GM18517 (cell line): ENCODE measurements at regions not wholly inside any gene's neighbourhood (a gene's known extent, or its start where the extent isn't known, plus 50 kb on each side); places are given as distances from the start of the nearest gene placed in this dataset.
"Not testable (repeated sequence)": the region's sequence is repeated elsewhere in the genome, so short reads cannot be mapped to it uniquely, and the experiment has no call there.

Source experiments
- ATAC-seq: cut with Tn5 transposase; IDR thresholded peaks from one replicate; pipeline ENCODE4 v1.9.1; 2021; ENCODE audit warnings: mild to moderate bottlenecking, moderate library complexity; ENCODE audit not compliant: unreplicated experiment

GRCh38 chr6:11427723-11428245, 109.8 kb upstream of the TMEM170B start:
- no peak for ATAC-seq

DNA sequence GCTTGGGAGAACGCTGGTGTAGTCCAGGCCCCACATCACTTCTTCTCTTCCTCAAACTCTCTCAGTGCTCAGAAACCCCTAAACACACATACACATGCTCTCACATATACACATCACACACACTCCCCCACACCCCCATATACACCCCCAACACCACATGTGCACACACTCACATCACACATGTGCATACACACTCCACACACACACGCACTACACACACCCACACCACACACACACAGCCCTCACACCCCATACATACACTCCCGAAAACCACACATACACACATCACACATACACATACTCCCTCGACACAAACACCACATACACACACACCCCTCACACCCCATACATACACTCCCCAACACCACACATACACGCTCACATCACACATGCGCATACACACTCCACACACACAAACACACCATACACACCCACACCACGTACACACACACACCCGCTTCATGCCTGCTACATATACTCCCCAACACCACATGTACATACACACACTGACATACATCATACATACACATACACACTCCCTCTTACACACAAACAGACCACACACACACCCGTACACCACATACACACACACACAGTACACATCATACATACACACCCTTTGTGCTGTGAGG, 110.3 kb upstream of the TMEM170B start:
- ATAC-seq = no peak

DNA sequence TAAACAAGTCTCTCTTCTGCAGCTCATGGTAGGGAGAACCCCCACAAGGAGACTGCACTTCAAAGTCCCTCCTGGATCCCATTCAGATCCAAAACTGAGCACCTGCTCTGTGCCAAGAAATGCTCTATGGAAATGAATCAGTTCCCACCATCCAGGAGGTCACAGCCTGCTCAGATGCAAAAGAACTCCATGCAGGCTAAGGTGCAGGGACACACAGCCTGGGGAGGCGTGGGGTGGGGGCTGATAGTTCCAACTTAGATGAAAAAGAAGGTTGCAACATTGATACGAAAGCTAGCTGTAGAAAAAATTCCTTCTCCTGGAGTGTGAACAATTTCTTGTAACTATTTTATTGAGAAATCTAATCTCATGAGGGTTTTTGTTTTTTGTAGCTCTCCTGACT, 111.0 kb upstream of the TMEM170B start:
- ATAC-seq = no peak

GRCh38 chr6:11425876-11426275, 111.7 kb upstream of the TMEM170B start:
- ATAC-seq = no peak

GRCh38 chr6:11425431-11425871, 112.1 kb upstream of the TMEM170B start:
- no peak for ATAC-seq

DNA sequence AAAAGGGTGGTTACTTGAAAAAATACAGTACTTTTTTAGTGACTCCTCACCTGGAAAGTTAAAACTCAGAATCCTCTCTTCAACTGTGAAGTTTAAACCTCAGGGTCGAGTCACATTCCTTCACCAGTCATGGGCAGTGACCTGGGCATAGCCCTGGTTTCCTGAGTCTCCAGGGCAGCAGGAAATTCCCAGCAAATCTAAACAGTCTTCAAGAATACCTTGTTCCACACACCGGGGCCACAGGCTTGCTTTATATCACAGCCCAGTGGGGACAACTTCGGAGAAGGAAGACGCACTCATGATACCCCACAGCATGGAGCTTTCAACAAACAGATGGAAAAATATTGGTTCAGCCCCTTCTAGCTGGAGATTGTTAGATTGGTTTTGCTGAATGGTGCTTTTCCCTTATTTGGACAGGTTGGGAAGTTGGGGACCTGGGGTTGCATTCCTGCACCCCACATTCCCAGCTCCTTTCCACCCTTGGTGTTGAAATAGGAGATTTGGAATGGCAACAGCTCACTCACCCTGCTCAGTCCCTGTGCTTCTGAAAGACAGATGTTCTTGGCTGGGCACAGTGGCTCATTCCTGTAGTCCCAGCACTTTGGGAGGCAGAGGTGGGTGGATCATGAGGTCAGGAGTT, 113.0 kb upstream of the TMEM170B start:
- no peak for ATAC-seq

DNA sequence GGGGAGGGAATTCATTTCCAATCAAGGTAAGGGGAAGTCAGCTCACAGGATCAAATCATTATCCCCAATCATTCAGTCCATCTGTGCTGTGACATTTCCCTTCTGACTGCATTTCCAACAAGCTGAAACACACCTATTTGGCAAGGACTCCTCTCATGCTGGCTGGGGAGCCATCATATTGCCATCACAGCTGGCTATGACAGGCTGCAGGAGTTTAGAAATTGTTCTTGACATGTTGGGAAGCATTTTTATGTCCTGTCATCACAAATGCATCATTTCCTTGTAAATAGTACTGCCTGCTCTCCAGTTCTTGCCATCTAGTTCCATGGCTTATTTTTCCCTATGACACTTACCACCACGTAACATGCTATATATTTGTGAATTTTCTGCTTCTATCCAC, 113.9 kb upstream of the TMEM170B start:
- ATAC-seq = no peak

GRCh38 chr6:11423072-11423471, 114.5 kb upstream of the TMEM170B start:
- no peak for ATAC-seq

DNA sequence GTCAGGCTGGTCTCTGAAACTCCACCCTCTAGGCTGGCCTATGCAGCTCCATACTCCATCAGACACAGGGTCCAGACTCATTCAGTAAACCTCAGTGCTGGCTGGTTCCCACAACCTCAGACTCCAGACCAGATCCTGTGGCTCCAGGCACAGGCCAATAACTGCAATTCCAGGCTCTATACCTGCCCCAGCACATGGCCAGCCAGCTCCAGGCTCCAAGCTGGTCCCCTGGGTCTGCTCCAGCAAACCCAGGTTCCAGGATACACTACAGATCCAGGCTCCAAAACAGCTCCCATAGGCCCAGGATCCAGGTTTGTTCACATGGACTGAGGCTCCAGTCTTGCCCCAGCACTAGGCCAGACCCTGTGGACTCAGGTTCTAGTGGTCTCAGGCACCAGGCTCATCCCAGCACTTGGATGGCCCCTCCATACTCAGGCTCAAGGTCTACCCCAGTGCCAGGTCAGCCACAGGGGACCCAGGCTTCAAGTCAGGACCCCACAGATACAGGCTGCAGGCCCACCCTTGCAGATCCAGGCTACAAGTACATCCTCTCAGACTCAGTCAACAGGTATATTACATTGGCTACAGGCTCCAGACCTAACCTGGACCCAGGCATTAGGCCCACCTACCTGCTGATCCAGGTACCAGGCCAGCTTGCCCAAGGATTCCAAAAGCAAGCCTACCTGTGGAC, 117.6 kb upstream of the TMEM170B start:
- ATAC-seq = no peak

DNA sequence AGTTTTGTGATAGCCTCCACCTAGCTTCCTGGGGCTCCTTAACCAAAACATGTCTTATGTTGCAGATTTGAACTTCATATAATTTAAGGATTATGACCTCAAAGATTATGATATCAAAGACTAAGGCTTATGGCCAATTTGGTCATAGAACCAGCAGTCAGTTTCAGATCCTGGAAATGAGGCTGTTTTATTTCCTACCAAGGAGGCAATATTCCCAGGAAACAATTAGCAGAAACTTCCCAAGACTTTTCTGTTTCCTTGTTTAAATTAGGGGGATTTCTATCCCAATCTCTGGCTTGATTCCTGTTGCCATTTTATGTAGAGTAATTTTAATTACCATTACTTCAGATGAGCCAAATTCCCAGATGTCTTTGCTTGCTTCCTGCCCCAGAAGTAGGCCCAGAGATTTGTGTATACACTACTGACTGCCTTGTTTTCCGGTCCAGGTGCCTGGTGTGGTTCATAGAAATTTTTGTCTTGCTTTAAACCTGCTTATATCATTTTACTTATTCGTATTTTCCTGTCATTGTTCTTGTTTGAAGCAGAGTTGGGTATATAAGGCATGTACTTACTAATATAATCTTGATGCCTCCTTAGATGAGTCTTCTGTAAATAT, 119.2 kb upstream of the TMEM170B start:
- no peak for ATAC-seq

DNA sequence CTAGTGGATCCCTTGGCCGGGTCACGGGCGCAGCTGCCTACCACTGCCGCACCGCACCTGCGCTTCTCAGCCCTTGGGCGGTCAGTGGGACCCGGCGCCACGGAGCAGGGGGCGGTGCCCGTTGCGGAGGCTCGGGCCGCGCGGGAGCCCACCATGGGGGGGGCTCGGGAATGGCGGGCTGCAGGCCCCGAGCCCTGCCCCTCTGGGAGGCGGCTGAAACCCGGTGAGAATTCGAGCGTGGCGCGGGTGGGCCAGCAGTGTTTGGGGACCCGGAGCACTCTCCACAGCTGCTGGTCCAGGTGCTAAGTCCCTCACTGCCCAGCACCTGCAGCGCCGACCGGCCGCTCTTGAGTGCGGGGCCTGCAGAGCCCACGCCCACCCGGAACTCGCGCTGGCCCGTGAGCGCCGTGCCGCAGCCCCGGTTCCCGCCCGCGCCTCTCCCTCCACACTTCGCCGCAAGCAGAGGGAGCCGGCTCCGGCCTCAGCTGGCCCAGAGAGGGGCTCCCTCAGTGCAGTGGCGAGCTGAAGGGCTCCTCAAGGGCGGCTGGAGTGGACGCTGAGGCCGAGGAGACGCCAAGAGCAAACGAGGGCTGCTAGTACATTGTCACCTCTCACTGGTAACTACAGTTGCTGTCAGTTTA, 120.5 kb upstream of the TMEM170B start:
- ATAC-seq = no peak

DNA sequence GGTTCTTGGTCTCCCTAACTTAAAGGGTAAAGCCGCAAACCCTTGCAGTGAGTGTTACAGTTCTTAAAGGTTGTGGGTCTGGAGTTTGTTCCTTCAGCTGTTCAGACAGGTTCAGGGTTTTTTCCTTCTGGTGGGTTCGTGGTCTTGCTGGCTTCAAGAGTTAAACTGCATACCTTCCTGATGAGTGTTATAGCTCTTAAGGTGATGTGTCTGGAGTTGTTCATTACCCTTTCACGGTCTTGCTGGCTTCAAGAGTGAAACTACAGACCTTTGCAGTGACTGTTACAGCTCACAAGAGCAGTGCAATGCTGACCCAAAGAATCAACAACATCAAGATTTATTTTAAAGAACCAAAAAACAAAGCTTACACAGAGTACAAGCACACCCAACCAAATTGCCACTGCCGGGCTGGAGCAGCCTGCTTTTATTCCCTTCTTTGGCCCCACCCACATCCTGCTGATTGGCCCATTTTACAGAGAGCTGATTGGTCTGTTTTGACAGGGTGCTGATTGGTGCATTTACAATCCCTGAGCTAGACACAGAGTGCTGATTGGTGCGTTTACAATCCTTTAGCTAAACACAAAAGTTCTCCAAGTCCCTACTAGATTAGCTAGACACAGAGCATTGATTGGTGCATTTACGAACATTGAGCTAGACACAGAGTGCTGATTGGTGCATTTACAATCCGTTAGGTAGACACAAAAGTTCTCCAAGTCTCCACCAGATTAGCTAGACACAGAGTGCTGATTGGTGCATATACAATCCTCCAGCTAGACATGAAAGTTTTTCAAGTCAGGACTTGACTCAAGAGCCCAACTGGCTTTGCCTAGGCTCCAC, 121.2 kb upstream of the TMEM170B start:
- not testable (repeated sequence) for ATAC-seq

GRCh38 chr6:11415557-11415956, 122.0 kb upstream of the TMEM170B start:
- no peak for ATAC-seq

- ATAC-seq = peak; percentile 48
Observed at GRCh38 chr6:11414176-11414963, 123.2 kb upstream of the TMEM170B start.

GRCh38 chr6:11413728-11414127, 123.8 kb upstream of the TMEM170B start:
- ATAC-seq = no peak

GRCh38 chr6:11413117-11413687, 124.3 kb upstream of the TMEM170B start:
- ATAC-seq = no peak

- no peak for ATAC-seq
Observed at GRCh38 chr6:11412616-11413015, 124.9 kb upstream of the TMEM170B start.

- ATAC-seq = no peak
Observed at GRCh38 chr6:11412011-11412424, 125.5 kb upstream of the TMEM170B start.

GRCh38 chr6:11411593-11411992, 126.0 kb upstream of the TMEM170B start:
- ATAC-seq = no peak
